Esophagus squamous epithelium (tissue), 5 donors: ENCODE measurements at regions not wholly inside any gene's neighbourhood (a gene's known extent, or its start where the extent isn't known, plus 50 kb on each side); places are given as distances from the start of the nearest gene placed in this dataset.

Source experiments
- DNase-seq: peaks from one replicate; lab custom pipeline; 2025; lab: John Stamatoyannopoulos, UW
- H3K27ac ChIP-seq, 4 donors: fragments of 200-600 bp; sonication (generic); one replicate each; pipeline ENCODE4 v1.5.1; 2016 to 2019; ENCODE audit warnings: mild to moderate bottlenecking in 1 of 4
- H3K27me3 ChIP-seq, 4 donors: fragments of 200-600 bp; sonication (generic); 1 replicate in 3 of 4; 2 replicates in 1 of 4; pipeline versions ENCODE4 v1.5.1 to v1.6.0; 2017 to 2021; ENCODE audit warnings: antibody characterized with exemption in 1 of 4
- H3K36me3 ChIP-seq, 3 donors: fragments of 200-600 bp; sonication (generic); one replicate each; pipeline ENCODE4 v1.5.1; 2016 to 2019
- H3K4me1 ChIP-seq, 3 donors: fragments of 200-600 bp; sonication (generic); one replicate each; pipeline ENCODE4 v1.5.1; 2017 to 2019
- H3K4me3 ChIP-seq, 4 donors: fragments of 200-600 bp; sonication (generic); 1 replicate in 3 of 4; 2 replicates in 1 of 4; pipeline ENCODE4 v1.5.1; 2016 to 2019; ENCODE audit warnings: mild to moderate bottlenecking in 2 of 4, moderate library complexity in 1 of 4
- H3K9me3 ChIP-seq, 3 donors: fragments of 200-600 bp; sonication (generic); one replicate each; pipeline ENCODE4 v1.5.1; 2016 to 2019
- POLR2A ChIP-seq, 4 donors: fragments of 450-650 bp; IDR thresholded peaks; one replicate each; pipeline ENCODE4 v1.6.1; 2017; ENCODE audit warnings: antibody characterized with exemption in 4 of 4, mild to moderate bottlenecking in 4 of 4, moderate library complexity in 3 of 4
- WGBS, 2 donors: methylation state at CpG; one replicate each; pipeline ENCODE4 v1.1.5; 2018; 5-methylcytosine and 5-hydroxymethylcytosine counted together
- intact Hi-C: fragments of 100-400 bp; cut with DNase I; formaldehyde crosslinking; loops from one replicate; pipeline ENCODE4 v1.15.0; 2022
- TF ChIP-seq, protein P1 (sequence below), 6 experiments: fragments of 450-650 bp in 4 of 6; fragments of 200-600 bp in 2 of 6; sonication (generic) in 2 of 6; IDR thresholded peaks; one replicate each; pipeline ENCODE4 v1.5.1; 2016 to 2019; ENCODE audit warnings: antibody characterized with exemption in 6 of 6, mild to moderate bottlenecking in 4 of 6, moderate library complexity in 4 of 6
- donor health status: DM: yes; HTN: yes; CAD: no.

GRCh38 chr9:81224166-81225081, 464.9 kb downstream of the TLE1 start:
- DNase-seq = no peak
- no peaks in the 10 kb centered on the region for H3K9me3 ChIP-seq
- H3K27me3 ChIP-seq = no peaks in the 10 kb centered on the region
- no peaks in the 10 kb centered on the region for H3K4me1 ChIP-seq
- no peak overlapping the region for H3K27ac ChIP-seq
- intact Hi-C loops = no loop called here
- no peak overlapping the region for H3K4me3 ChIP-seq
- 36 to 43% methylated on average over 8 of the region's 8 CpGs for WGBS, 2 donors
- no peaks in the 10 kb centered on the region for H3K36me3 ChIP-seq
- TF ChIP-seq, protein P1, sequence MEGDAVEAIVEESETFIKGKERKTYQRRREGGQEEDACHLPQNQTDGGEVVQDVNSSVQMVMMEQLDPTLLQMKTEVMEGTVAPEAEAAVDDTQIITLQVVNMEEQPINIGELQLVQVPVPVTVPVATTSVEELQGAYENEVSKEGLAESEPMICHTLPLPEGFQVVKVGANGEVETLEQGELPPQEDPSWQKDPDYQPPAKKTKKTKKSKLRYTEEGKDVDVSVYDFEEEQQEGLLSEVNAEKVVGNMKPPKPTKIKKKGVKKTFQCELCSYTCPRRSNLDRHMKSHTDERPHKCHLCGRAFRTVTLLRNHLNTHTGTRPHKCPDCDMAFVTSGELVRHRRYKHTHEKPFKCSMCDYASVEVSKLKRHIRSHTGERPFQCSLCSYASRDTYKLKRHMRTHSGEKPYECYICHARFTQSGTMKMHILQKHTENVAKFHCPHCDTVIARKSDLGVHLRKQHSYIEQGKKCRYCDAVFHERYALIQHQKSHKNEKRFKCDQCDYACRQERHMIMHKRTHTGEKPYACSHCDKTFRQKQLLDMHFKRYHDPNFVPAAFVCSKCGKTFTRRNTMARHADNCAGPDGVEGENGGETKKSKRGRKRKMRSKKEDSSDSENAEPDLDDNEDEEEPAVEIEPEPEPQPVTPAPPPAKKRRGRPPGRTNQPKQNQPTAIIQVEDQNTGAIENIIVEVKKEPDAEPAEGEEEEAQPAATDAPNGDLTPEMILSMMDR (IDR thresholded peaks at IDR 0.05) = no peak
- TF ChIP-seq POLR2A (IDR thresholded peaks at IDR 0.05) = no peak

- H3K4me1 ChIP-seq = no peaks in the 10 kb centered on the region
- DNase-seq = no peak
- no peaks in the 10 kb centered on the region for H3K36me3 ChIP-seq
- H3K9me3 ChIP-seq = no peaks in the 10 kb centered on the region
- no peak for TF ChIP-seq POLR2A (IDR thresholded peaks at IDR 0.05)
- TF ChIP-seq, protein P1 (IDR thresholded peaks at IDR 0.05) = no peak
- WGBS, 2 donors = 79 to 100% methylated on average over 1 of the region's 1 CpG
- H3K27me3 ChIP-seq = no peaks in the 10 kb centered on the region
- H3K4me3 ChIP-seq = no peak overlapping the region
- H3K27ac ChIP-seq = no peak overlapping the region
- intact Hi-C loops = no loop called here
These were observed 474.4 kb downstream of the TLE1 start for GRCh38 chr9:81214975-81215374.

- Histone ChIP-seq H3K27me3 (no peaks in the 10 kb centered on the region), H3K4me1 (no peaks in the 10 kb centered on the region), H3K27ac (no peak overlapping the region), H3K4me3 (no peak overlapping the region), H3K36me3 (no peaks in the 10 kb centered on the region), H3K9me3 (no peaks in the 10 kb centered on the region)
- 76 to 77% methylated on average over 4 of the region's 4 CpGs for WGBS, 2 donors
- intact Hi-C loops = no loop called here
- DNase-seq = no peak
- TF ChIP-seq, protein P1 (IDR thresholded peaks at IDR 0.05) = no peak
- no peak for TF ChIP-seq POLR2A (IDR thresholded peaks at IDR 0.05)
These were observed 475.9 kb downstream of the TLE1 start for GRCh38 chr9:81213456-81213855.

GRCh38 chr9:81211741-81212140, 477.6 kb downstream of the TLE1 start:
- Histone ChIP-seq H3K27ac (no peak overlapping the region), H3K36me3 (no peaks in the 10 kb centered on the region), H3K9me3 (no peaks in the 10 kb centered on the region), H3K27me3 (no peaks in the 10 kb centered on the region), H3K4me3 (no peak overlapping the region), H3K4me1 (no peaks in the 10 kb centered on the region)
- intact Hi-C loops = no loop called here
- 58 to 68% methylated on average over 3 of the region's 3 CpGs for WGBS, 2 donors
- no peak for DNase-seq
- TF ChIP-seq POLR2A (IDR thresholded peaks at IDR 0.05) = no peak
- TF ChIP-seq, protein P1 (IDR thresholded peaks at IDR 0.05) = no peak

DNA sequence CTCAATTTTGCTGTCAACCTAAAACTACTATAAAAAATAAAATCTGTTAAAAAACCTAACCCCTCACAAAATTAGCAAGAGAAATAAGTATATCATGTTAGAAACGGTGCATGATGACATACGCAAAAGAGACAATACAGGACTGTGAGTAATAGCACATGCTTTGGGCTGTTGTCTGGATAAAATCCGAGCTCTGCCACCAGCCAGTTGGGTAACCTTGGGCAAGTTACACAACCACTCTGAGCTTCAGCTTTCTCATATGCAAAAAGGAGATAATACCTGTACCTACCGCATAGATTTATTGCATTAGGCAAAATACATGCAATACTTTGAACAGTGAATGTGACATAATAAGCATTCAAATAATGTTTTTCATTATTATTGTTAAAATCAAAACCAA, 481.7 kb downstream of the TLE1 start:
- 71 to 72% methylated on average over 4 of the region's 4 CpGs for WGBS, 2 donors

More for the DNA sequence above, 481.7 kb downstream of the TLE1 start:
- no peak for DNase-seq
- Histone ChIP-seq H3K27me3 (no peaks in the 10 kb centered on the region), H3K36me3 (no peaks in the 10 kb centered on the region), H3K9me3 (no peaks in the 10 kb centered on the region), H3K4me3 (no peak overlapping the region), H3K27ac (no peak overlapping the region), H3K4me1 (no peaks in the 10 kb centered on the region)
- no peak for TF ChIP-seq POLR2A (IDR thresholded peaks at IDR 0.05)
- TF ChIP-seq, protein P1 (IDR thresholded peaks at IDR 0.05) = no peak
- intact Hi-C loops = no loop called here
